Midbrain (tissue), 1 donor: ENCODE measurements at regions not wholly inside any gene's neighbourhood (a gene's known extent, or its start where the extent isn't known, plus 50 kb on each side); places are given as distances from the start of the nearest gene placed in this dataset.
"Not testable (repeated sequence)": the region's sequence is repeated elsewhere in the genome, so short reads cannot be mapped to it uniquely, and the experiment has no call there.

Experiments
- DNase-seq: peaks from one replicate; lab custom pipeline; 2025; lab: John Stamatoyannopoulos, UW

- DNase-seq, result no peak
Observed at GRCh38 chr13:69649063-69649392, 458.6 kb upstream of the ATXN8OS start.

GRCh38 chr13:69648340-69649062 is 459.1 kb upstream of the ATXN8OS start:
- no peak for DNase-seq

GRCh38 chr13:69644447-69644846 is 463.2 kb upstream of the ATXN8OS start:
- no peak for DNase-seq

GRCh38 chr13:69641773-69642172 is 465.9 kb upstream of the ATXN8OS start:
- no peak for DNase-seq

- no peak for DNase-seq
Observed at GRCh38 chr13:69633044-69633443, 474.6 kb upstream of the ATXN8OS start.

GRCh38 chr13:69623973-69624372 is 483.7 kb upstream of the ATXN8OS start:
- no peak for DNase-seq

GRCh38 chr13:69619651-69620050 is 488.0 kb upstream of the ATXN8OS start:
- no peak for DNase-seq

- no peak for DNase-seq
Observed at GRCh38 chr13:69618838-69619237, 488.8 kb upstream of the ATXN8OS start.

GRCh38 chr13:69618393-69618792 is 489.2 kb upstream of the ATXN8OS start:
- DNase-seq, result no peak

- no peak for DNase-seq
Observed at GRCh38 chr13:69617587-69617986, 490.0 kb upstream of the ATXN8OS start.

- no peak for DNase-seq
Observed at GRCh38 chr13:69616396-69616795, 491.2 kb upstream of the ATXN8OS start.

- DNase-seq, result not testable (repeated sequence)
Observed at GRCh38 chr13:69615055-69615454, 492.6 kb upstream of the ATXN8OS start.

- DNase-seq, result no peak
Observed at GRCh38 chr13:69604698-69605097, 502.9 kb upstream of the ATXN8OS start.

- no peak for DNase-seq
Observed at GRCh38 chr13:69603144-69603853, 504.3 kb upstream of the ATXN8OS start.

GRCh38 chr13:69601661-69602060 is 506.0 kb upstream of the ATXN8OS start:
- DNase-seq, result no peak

- no peak for DNase-seq
Observed at GRCh38 chr13:69600811-69601210, 506.8 kb upstream of the ATXN8OS start.

- DNase-seq, result no peak
Observed at GRCh38 chr13:69597088-69597487, 510.5 kb upstream of the ATXN8OS start.

- no peak for DNase-seq
Observed at GRCh38 chr13:69595181-69595580, 512.4 kb upstream of the ATXN8OS start.

GRCh38 chr13:69591437-69591836 is 516.2 kb upstream of the ATXN8OS start:
- DNase-seq, result no peak

- DNase-seq, result no peak
Observed at GRCh38 chr13:69589531-69590235, 517.9 kb upstream of the ATXN8OS start.

- DNase-seq, result no peak
Observed at GRCh38 chr13:69585656-69586055, 522.0 kb upstream of the ATXN8OS start.

GRCh38 chr13:69580255-69580654 is 527.4 kb upstream of the ATXN8OS start:
- DNase-seq, result no peak

GRCh38 chr13:69579351-69579750 is 528.3 kb upstream of the ATXN8OS start:
- peak; percentile 12 for DNase-seq
